Uterus (tissue), 3 donors: ENCODE measurements at regions not wholly inside any gene's neighbourhood (a gene's known extent, or its start where the extent isn't known, plus 50 kb on each side); places are given as distances from the start of the nearest gene placed in this dataset.

Experiments used
- DNase-seq, 2 donors: peaks; one replicate each; pipeline ENCODE4 v3.0.0-alpha.2; 2019 to 2020
- H3K27ac ChIP-seq, 2 donors: fragments of 200-600 bp; sonication (generic); 1 replicate in 1 of 2; 2 replicates in 1 of 2; pipeline ENCODE4 v1.5.1; 2016 to 2018
- H3K27me3 ChIP-seq, 2 donors: fragments of 200-600 bp; sonication (generic); one replicate each; pipeline ENCODE4 v1.5.1; 2018 to 2019; ENCODE audit warnings: control low read depth in 1 of 2
- H3K36me3 ChIP-seq, 2 donors: fragments of 200-600 bp; sonication (generic); one replicate each; pipeline ENCODE4 v1.5.1; 2019; ENCODE audit warnings: control low read depth in 1 of 2
- H3K4me1 ChIP-seq, 2 donors: fragments of 200-600 bp; sonication (generic); one replicate each; pipeline ENCODE4 v1.5.1; 2018 to 2019; ENCODE audit warnings: control low read depth in 1 of 2
- H3K4me3 ChIP-seq, 2 donors: fragments of 200-600 bp; sonication (generic); 1 replicate in 1 of 2; 2 replicates in 1 of 2; pipeline ENCODE4 v1.5.1; 2018 to 2019; ENCODE audit warnings: mild to moderate bottlenecking in 1 of 2
- H3K9me3 ChIP-seq, 2 donors: fragments of 200-600 bp; sonication (generic); one replicate each; pipeline ENCODE4 v1.5.1; 2019; ENCODE audit warnings: control low read depth in 1 of 2
- POLR2A ChIP-seq, 2 donors: fragments of 450-650 bp; IDR thresholded peaks; one replicate each; pipeline ENCODE4 v1.6.1; 2016; ENCODE audit warnings: antibody characterized with exemption in 2 of 2, mild to moderate bottlenecking in 1 of 2, moderate library complexity in 1 of 2
- intact Hi-C: fragments of 100-400 bp; cut with DNase I; formaldehyde crosslinking; loops from one replicate; pipeline ENCODE4 v1.15.1; 2023; ENCODE audit warnings: low total_unique reads
- TF ChIP-seq, protein P1 (sequence below), 4 experiments: fragments of 200-600 bp in 2 of 4; fragments of 450-650 bp in 2 of 4; sonication (generic) in 2 of 4; IDR thresholded peaks; one replicate each; pipeline ENCODE4 v1.5.1; 2016 to 2019; ENCODE audit warnings: antibody characterized with exemption in 4 of 4, mild to moderate bottlenecking in 2 of 4, moderate library complexity in 1 of 4
- donor health status: DM: yes; HTN: yes; CAD: no.

DNA sequence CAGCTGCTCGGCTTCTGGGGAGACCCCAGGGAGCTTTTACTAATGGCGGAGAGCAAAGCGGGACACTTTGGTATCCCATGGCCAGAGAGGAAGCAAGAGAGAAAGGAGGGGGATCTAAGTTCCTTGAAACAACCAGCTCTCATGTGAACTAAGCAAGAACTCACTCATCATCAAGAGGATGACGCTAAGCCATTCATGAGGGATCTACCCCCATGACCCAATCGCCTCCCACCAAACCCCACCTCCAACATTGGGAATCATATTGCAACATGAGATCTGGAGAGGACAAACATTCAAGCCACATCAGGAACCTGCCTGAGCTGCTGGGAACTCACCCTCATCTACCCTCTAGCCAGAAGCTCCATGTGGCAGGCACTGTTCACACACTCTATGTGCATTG lies 372.1 kb upstream of the RUNX1 start:
- DNase-seq = no peak
- Histone ChIP-seq H3K36me3 (no peaks in the 10 kb centered on the region), H3K4me3 (no peak overlapping the region), H3K27ac (no peak overlapping the region), H3K27me3 (peaks cover 0 to 7% of the 10 kb centered on the region in 2 donors), H3K9me3 (no peaks in the 10 kb centered on the region), H3K4me1 (no peaks in the 10 kb centered on the region)
- intact Hi-C loops = no loop called here
- TF ChIP-seq, protein P1, sequence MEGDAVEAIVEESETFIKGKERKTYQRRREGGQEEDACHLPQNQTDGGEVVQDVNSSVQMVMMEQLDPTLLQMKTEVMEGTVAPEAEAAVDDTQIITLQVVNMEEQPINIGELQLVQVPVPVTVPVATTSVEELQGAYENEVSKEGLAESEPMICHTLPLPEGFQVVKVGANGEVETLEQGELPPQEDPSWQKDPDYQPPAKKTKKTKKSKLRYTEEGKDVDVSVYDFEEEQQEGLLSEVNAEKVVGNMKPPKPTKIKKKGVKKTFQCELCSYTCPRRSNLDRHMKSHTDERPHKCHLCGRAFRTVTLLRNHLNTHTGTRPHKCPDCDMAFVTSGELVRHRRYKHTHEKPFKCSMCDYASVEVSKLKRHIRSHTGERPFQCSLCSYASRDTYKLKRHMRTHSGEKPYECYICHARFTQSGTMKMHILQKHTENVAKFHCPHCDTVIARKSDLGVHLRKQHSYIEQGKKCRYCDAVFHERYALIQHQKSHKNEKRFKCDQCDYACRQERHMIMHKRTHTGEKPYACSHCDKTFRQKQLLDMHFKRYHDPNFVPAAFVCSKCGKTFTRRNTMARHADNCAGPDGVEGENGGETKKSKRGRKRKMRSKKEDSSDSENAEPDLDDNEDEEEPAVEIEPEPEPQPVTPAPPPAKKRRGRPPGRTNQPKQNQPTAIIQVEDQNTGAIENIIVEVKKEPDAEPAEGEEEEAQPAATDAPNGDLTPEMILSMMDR (IDR thresholded peaks at IDR 0.05) = no peak
- no peak for TF ChIP-seq POLR2A (IDR thresholded peaks at IDR 0.05)

DNA sequence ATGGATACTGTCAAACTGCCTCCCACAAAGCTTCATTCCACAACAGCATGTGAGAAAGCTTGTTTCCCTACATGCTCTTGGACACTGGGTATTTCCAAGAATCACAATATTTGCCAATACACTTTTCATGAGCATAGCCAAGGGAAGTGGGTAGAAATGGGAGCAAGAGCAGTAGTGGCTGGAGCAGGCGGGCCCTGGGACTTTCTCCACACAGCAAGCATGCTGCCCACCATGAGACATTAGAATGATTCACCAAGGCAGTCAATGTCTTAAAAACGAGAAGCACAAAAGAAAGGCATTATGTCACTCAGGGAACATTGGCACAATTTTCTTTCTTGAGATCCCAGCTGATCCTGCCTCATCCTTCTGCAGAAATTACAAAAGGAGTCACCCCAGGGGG lies 371.6 kb upstream of the RUNX1 start:
- no peak overlapping the region for H3K27ac ChIP-seq
- H3K4me3 ChIP-seq = no peak overlapping the region
- peaks cover 0 to 4% of the 10 kb centered on the region in 2 donors for H3K27me3 ChIP-seq
- no peak for TF ChIP-seq POLR2A (IDR thresholded peaks at IDR 0.05)
- TF ChIP-seq, protein P1 (IDR thresholded peaks at IDR 0.05) = no peak
- H3K4me1 ChIP-seq = no peaks in the 10 kb centered on the region
- DNase-seq = no peak
- no peaks in the 10 kb centered on the region for H3K36me3 ChIP-seq
- no peaks in the 10 kb centered on the region for H3K9me3 ChIP-seq
- intact Hi-C loops = no loop called here

DNA sequence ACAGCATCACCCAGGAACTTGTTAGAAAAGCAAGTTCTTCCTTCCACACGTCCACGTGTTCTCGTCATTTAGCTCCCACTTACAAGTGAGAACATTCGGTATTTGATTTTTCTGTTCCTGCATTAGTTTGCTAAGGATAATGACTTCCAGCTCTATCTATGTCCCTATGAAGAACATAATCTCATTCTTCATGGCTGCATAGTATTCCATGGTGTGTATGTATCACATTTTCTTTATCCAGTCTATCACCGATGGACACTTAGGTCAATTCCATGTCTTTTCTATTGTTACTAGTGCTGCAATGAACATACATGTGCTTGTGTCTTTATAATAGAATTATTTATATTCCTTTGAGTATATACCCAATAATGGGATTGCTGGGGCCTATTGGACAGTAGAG lies 368.7 kb upstream of the RUNX1 start:
- intact Hi-C loops = no loop called here
- Histone ChIP-seq H3K4me3 (no peak overlapping the region), H3K27ac (no peak overlapping the region), H3K4me1 (no peaks in the 10 kb centered on the region), H3K36me3 (no peaks in the 10 kb centered on the region), H3K9me3 (no peaks in the 10 kb centered on the region), H3K27me3 (no peaks in the 10 kb centered on the region)
- TF ChIP-seq POLR2A (IDR thresholded peaks at IDR 0.05) = no peak
- DNase-seq = no peak

- intact Hi-C loops = no loop called here
- DNase-seq = no peak
- Histone ChIP-seq H3K27me3 (no peaks in the 10 kb centered on the region), H3K36me3 (no peaks in the 10 kb centered on the region), H3K27ac (no peak overlapping the region), H3K9me3 (no peaks in the 10 kb centered on the region), H3K4me1 (no peaks in the 10 kb centered on the region), H3K4me3 (no peak overlapping the region)
- TF ChIP-seq, protein P1 (IDR thresholded peaks at IDR 0.05) = no peak
- no peak for TF ChIP-seq POLR2A (IDR thresholded peaks at IDR 0.05)
These were observed 367.9 kb upstream of the RUNX1 start for GRCh38 chr21:35416866-35417489.

GRCh38 chr21:35414507-35415139 lies 365.5 kb upstream of the RUNX1 start:
- H3K27ac ChIP-seq = no peak overlapping the region
- intact Hi-C loops = no loop called here

More at GRCh38 chr21:35414507-35415139, 365.5 kb upstream of the RUNX1 start:
- H3K9me3 ChIP-seq = no peaks in the 10 kb centered on the region
- no peak overlapping the region for H3K4me3 ChIP-seq
- no peak for DNase-seq
- H3K27me3 ChIP-seq = no peaks in the 10 kb centered on the region
- H3K4me1 ChIP-seq = no peaks in the 10 kb centered on the region
- no peak for TF ChIP-seq POLR2A (IDR thresholded peaks at IDR 0.05)
- TF ChIP-seq, protein P1 (IDR thresholded peaks at IDR 0.05) = no peak
- H3K36me3 ChIP-seq = no peaks in the 10 kb centered on the region
